Adrenal gland (tissue), 5 donors: ENCODE measurements at regions not wholly inside any gene's neighbourhood (a gene's known extent, or its start where the extent isn't known, plus 50 kb on each side); places are given as distances from the start of the nearest gene placed in this dataset.

ENCODE experiments used
- CTCF ChIP-seq, 6 experiments: fragments of 450-650 bp in 4 of 6; fragments of 200-600 bp in 2 of 6; sonication (generic) in 1 of 6; IDR thresholded peaks; 1 replicate in 5 of 6; 2 replicates in 1 of 6; pipeline versions ENCODE4 v1.5.1 to v1.8.0; 2016 to 2021; ENCODE audit warnings: antibody characterized with exemption in 6 of 6, mild to moderate bottlenecking in 2 of 6, moderate library complexity in 1 of 6
- POLR2A ChIP-seq, 2 donors: fragments of 450-650 bp; IDR thresholded peaks; one replicate each; pipeline ENCODE4 v1.6.1; 2017; ENCODE audit warnings: antibody characterized with exemption in 2 of 2, mild to moderate bottlenecking in 2 of 2, moderate library complexity in 1 of 2
- donor health status: DM: no; HTN: no; CAD: no.

- TF ChIP-seq CTCF (IDR thresholded peaks at IDR 0.05) (no peak), POLR2A (IDR thresholded peaks at IDR 0.05) (no peak)
Observed at GRCh38 chr20:4571759-4572531, 114.3 kb upstream of the PRNP start.
